H1 (cell line): ENCODE measurements at regions not wholly inside any gene's neighbourhood (a gene's known extent, or its start where the extent isn't known, plus 50 kb on each side); places are given as distances from the start of the nearest gene placed in this dataset.

Source experiments
- CTCF ChIA-PET: fragments of 300-600 bp; sonication (Branson Sonifier 250); formaldehyde crosslinking; loops from one replicate; lab custom pipeline; 2021; ENCODE audit not compliant: partially characterized antibody; lab: Charles Lee
- POLR2A ChIA-PET: fragments of 300-600 bp; sonication (Branson Sonifier 250); formaldehyde crosslinking; loops from one replicate; lab custom pipeline; 2021; ENCODE audit warnings: inconsistent platforms; ENCODE audit not compliant: partially characterized antibody; lab: Charles Lee
- DNase-seq, 2 experiments: peaks; one replicate each; pipeline versions ENCODE4 v3.0.0 to v3.0.0-alpha.2; 2010 to 2022; ENCODE audit warnings: low spot score in 2 of 2, low read depth in 1 of 2, mixed read lengths in 1 of 2
- FAIRE-seq: peaks from 2 replicates; lab custom pipeline; 2011; peaks lifted over from hg19 to GRCh38; lab: Jason Lieb, UNC
- H2AFZ ChIP-seq: 2 replicates; pipeline ENCODE4 v1.8.1; 2012; ENCODE audit warnings: low read length, inconsistent platforms
- H2AK5ac ChIP-seq: 2 replicates; pipeline ENCODE4 v1.6.1; 2013; ENCODE audit warnings: low read depth, low read length
- H2BK120ac ChIP-seq: replicated peaks from 2 replicates; pipeline ENCODE3; 2013; ENCODE audit warnings: low read depth, low read length, inconsistent platforms
- H2BK12ac ChIP-seq: 2 replicates; pipeline ENCODE4 v1.6.1; 2013; ENCODE audit warnings: low read depth, low read length
- H2BK15ac ChIP-seq: 2 replicates; pipeline ENCODE4 v1.6.1; 2013; ENCODE audit warnings: low read length
- H2BK20ac ChIP-seq: 2 replicates; pipeline ENCODE4 v1.6.1; 2013; ENCODE audit warnings: low read length
- H2BK5ac ChIP-seq: 2 replicates; pipeline ENCODE4 v1.6.1; 2013; ENCODE audit warnings: low read depth, low read length
- H3K14ac ChIP-seq: 2 replicates; pipeline ENCODE4 v1.6.1; 2013; ENCODE audit warnings: inconsistent platforms; ENCODE audit not compliant: insufficient read length
- H3K18ac ChIP-seq: 2 replicates; pipeline ENCODE4 v1.6.1; 2013; ENCODE audit warnings: low read length; ENCODE audit errors: extremely low read depth
- H3K23ac ChIP-seq: 2 replicates; pipeline ENCODE4 v1.6.1; 2013; ENCODE audit warnings: inconsistent platforms; ENCODE audit not compliant: insufficient read length
- H3K23me2 ChIP-seq: 2 replicates; pipeline ENCODE4 v1.6.1; 2013; ENCODE audit warnings: low read depth, low read length
- H3K27ac ChIP-seq: 2 replicates; pipeline ENCODE4 v1.6.1; 2011; ENCODE audit warnings: low read depth, low read length, inconsistent platforms
- H3K27me3 ChIP-seq, 4 experiments: replicated peaks in 1 of 4; 1 replicate in 1 of 4; 2 replicates in 3 of 4; pipeline versions ENCODE4 v1.6.1 to v1.8.1; 2011 to 2013; ENCODE audit warnings: low read length in 3 of 4, mild to moderate bottlenecking in 3 of 4, inconsistent platforms in 2 of 4, mixed read lengths in 2 of 4, moderate library complexity in 1 of 4; ENCODE audit not compliant: control insufficient read depth in 3 of 4, insufficient read depth in 3 of 4; ENCODE audit errors: extremely low read depth in 1 of 4
- H3K36me3 ChIP-seq, 4 experiments: 2 replicates each; pipeline versions ENCODE4 v1.6.1 to v1.8.1; 2011 to 2013; ENCODE audit warnings: mild to moderate bottlenecking in 4 of 4, low read length in 3 of 4, moderate library complexity in 2 of 4, control low read depth in 1 of 4, inconsistent platforms in 1 of 4; ENCODE audit not compliant: insufficient read depth in 4 of 4, control insufficient read depth in 2 of 4
- H3K4ac ChIP-seq: replicated peaks from 2 replicates; pipeline ENCODE3; 2013; ENCODE audit warnings: low read length, low read depth, mixed read lengths, inconsistent platforms; ENCODE audit not compliant: insufficient read length
- H3K4me1 ChIP-seq, 4 experiments: replicated peaks in 1 of 4; 1 replicate in 1 of 4; 2 replicates in 3 of 4; pipeline versions ENCODE4 v1.6.1 to v1.8.1; 2011 to 2013; ENCODE audit warnings: low read length in 3 of 4, inconsistent platforms in 2 of 4, mixed read lengths in 1 of 4; ENCODE audit not compliant: insufficient read depth in 4 of 4, control insufficient read depth in 3 of 4
- H3K4me2 ChIP-seq, 2 experiments: 2 replicates each; pipeline versions ENCODE4 v1.6.1 to v1.8.1; 2011 to 2013; ENCODE audit warnings: low read depth in 2 of 2, low read length in 2 of 2, control low read depth in 1 of 2, inconsistent platforms in 1 of 2, mild to moderate bottlenecking in 1 of 2; ENCODE audit not compliant: insufficient read depth in 1 of 2
- H3K4me3 ChIP-seq, 4 experiments: fragments of 200-600, 300-600 bp in 1 of 4; sonication (generic), shearing (Covaris generic), sonication (Bioruptor Twin) in 1 of 4; 2 replicates each; pipeline versions ENCODE4 v1.5.1 to v1.8.1; 2011 to 2016; ENCODE audit warnings: low read length in 4 of 4, low read depth in 3 of 4, control low read depth in 2 of 4, inconsistent platforms in 2 of 4, mild to moderate bottlenecking in 2 of 4, mixed read lengths in 1 of 4, moderate library complexity in 1 of 4; ENCODE audit not compliant: insufficient read depth in 2 of 4; ENCODE audit errors: extremely low read depth in 1 of 4
- H3K56ac ChIP-seq: replicated peaks from 2 replicates; pipeline ENCODE3; 2013; ENCODE audit warnings: low read depth, mild to moderate bottlenecking, mixed read lengths, low read length, inconsistent platforms; ENCODE audit not compliant: insufficient read length
- H3K79me1 ChIP-seq: 2 replicates; pipeline ENCODE4 v1.6.1; 2013; ENCODE audit warnings: low read depth, low read length, control low read depth
- H3K79me2 ChIP-seq, 2 experiments: 2 replicates each; pipeline versions ENCODE4 v1.6.1 to v1.8.1; 2012 to 2013; ENCODE audit warnings: low read length in 2 of 2, mild to moderate bottlenecking in 2 of 2, inconsistent platforms in 1 of 2; ENCODE audit not compliant: insufficient read depth in 2 of 2, control insufficient read depth in 1 of 2
- H3K9ac ChIP-seq, 4 experiments: replicated peaks in 1 of 4; 1 replicate in 1 of 4; 2 replicates in 3 of 4; pipeline versions ENCODE4 v1.6.1 to v1.8.1; 2011 to 2013; ENCODE audit warnings: low read depth in 3 of 4, low read length in 3 of 4, control low read depth in 2 of 4, mild to moderate bottlenecking in 2 of 4, moderate library complexity in 2 of 4, inconsistent platforms in 1 of 4; ENCODE audit errors: extremely low read depth in 1 of 4
- H3K9me3 ChIP-seq, 2 experiments: 2 replicates each; pipeline versions ENCODE4 v1.6.1 to v1.8.1; 2012 to 2013; ENCODE audit warnings: mild to moderate bottlenecking in 2 of 2, moderate library complexity in 2 of 2, control low read depth in 1 of 2, inconsistent platforms in 1 of 2, low read depth in 1 of 2, low read length in 1 of 2, mixed read lengths in 1 of 2; ENCODE audit not compliant: insufficient read depth in 2 of 2
- H4K20me1 ChIP-seq, 2 experiments: replicated peaks in 1 of 2; 2 replicates each; pipeline versions ENCODE3 to v1.8.1; 2011 to 2013; ENCODE audit warnings: inconsistent platforms in 2 of 2, low read length in 2 of 2, mild to moderate bottlenecking in 1 of 2; ENCODE audit not compliant: insufficient read depth in 2 of 2, control insufficient read depth in 1 of 2
- H4K5ac ChIP-seq: 2 replicates; pipeline ENCODE4 v1.6.1; 2013; ENCODE audit warnings: low read length, low read depth, mixed read lengths, inconsistent platforms; ENCODE audit not compliant: insufficient read length
- H4K8ac ChIP-seq: 2 replicates; pipeline ENCODE4 v1.8.0; 2013; ENCODE audit warnings: mild to moderate bottlenecking, moderate library complexity, low read length, inconsistent platforms; ENCODE audit not compliant: insufficient read depth; ENCODE audit errors: extremely low read depth
- H4K91ac ChIP-seq: replicated peaks from 2 replicates; pipeline ENCODE3; 2013; ENCODE audit warnings: low read length, mixed read lengths, inconsistent platforms; ENCODE audit not compliant: insufficient read length
- ASH2L ChIP-seq: fragments of 200-600, 300-600 bp; sonication (generic); IDR thresholded peaks from one replicate; pipeline ENCODE4 v1.7.1; 2017; ENCODE audit warnings: low read length
- CHD1 ChIP-seq: IDR thresholded peaks from 2 replicates; pipeline ENCODE4 v1.6.1; 2012; ENCODE audit warnings: low read depth, low read length, improper control_type of control experiment
- GABPA ChIP-seq: IDR thresholded peaks from 2 replicates; pipeline ENCODE4 v1.6.1; 2011; ENCODE audit warnings: mild to moderate bottlenecking, low read length, moderate library complexity, borderline replicate concordance; ENCODE audit not compliant: insufficient read depth
- JUN ChIP-seq: IDR thresholded peaks from 2 replicates; pipeline ENCODE4 v1.6.1; 2011; ENCODE audit warnings: low read depth, mild to moderate bottlenecking, improper control_type of control experiment, low read length
- JUND ChIP-seq: IDR thresholded peaks from 2 replicates; pipeline ENCODE4 v1.6.1; 2011; ENCODE audit warnings: mild to moderate bottlenecking, improper control_type of control experiment, low read length
- KDM4A ChIP-seq: IDR thresholded peaks from one replicate; pipeline ENCODE4 v1.7.1; 2012; ENCODE audit warnings: low read depth, mild to moderate bottlenecking, moderate library complexity, low read length, inconsistent platforms; ENCODE audit not compliant: severe bottlenecking
- RBBP5 ChIP-seq: IDR thresholded peaks from 2 replicates; pipeline ENCODE4 v1.7.1; 2012; ENCODE audit warnings: low read depth, mild to moderate bottlenecking, inconsistent platforms, low read length, moderate library complexity, borderline replicate concordance
- RFX5 ChIP-seq: IDR thresholded peaks from 2 replicates; pipeline ENCODE4 v1.6.1; 2011; ENCODE audit warnings: low read depth, low read length, improper control_type of control experiment, borderline replicate concordance
- RXRA ChIP-seq: IDR thresholded peaks from 2 replicates; pipeline ENCODE4 v1.6.1; 2011; ENCODE audit warnings: low read depth, mild to moderate bottlenecking, low read length, moderate library complexity; ENCODE audit not compliant: insufficient read depth
- SP1 ChIP-seq: IDR thresholded peaks from 2 replicates; pipeline ENCODE4 v1.6.1; 2011; ENCODE audit warnings: low read depth, low read length
- SP4 ChIP-seq: IDR thresholded peaks from 2 replicates; pipeline ENCODE4 v1.6.1; 2012; ENCODE audit warnings: low read length, inconsistent platforms
- TEAD4 ChIP-seq: IDR thresholded peaks from 2 replicates; pipeline ENCODE4 v1.6.1; 2012; ENCODE audit warnings: low read depth, low read length, inconsistent platforms, mixed read lengths
- TF ChIP-seq, protein P1 (sequence below): IDR thresholded peaks from 2 replicates; pipeline ENCODE4 v1.6.1; 2011; ENCODE audit warnings: low read length, improper control_type of control experiment
- TF ChIP-seq, protein P2 (sequence below): IDR thresholded peaks from 2 replicates; pipeline ENCODE4 v1.6.1; 2011; ENCODE audit warnings: low read depth, mild to moderate bottlenecking, low read length; ENCODE audit not compliant: insufficient read depth

GRCh38 chr7:12031638-12032037 is 179.5 kb upstream of the TMEM106B start:
- no peak overlapping the region for H2BK120ac ChIP-seq
- no peak overlapping the region for H2AK5ac ChIP-seq
- H3K27me3 ChIP-seq = no peaks in the 10 kb centered on the region
- no peak overlapping the region for H4K5ac ChIP-seq
- H3K27ac ChIP-seq = no peak overlapping the region
- H3K36me3 ChIP-seq = no peaks in the 10 kb centered on the region
- no peak overlapping the region for H2BK20ac ChIP-seq
- DNase-seq (no peak), FAIRE-seq (no peak)
- H3K4me1 ChIP-seq = peaks cover 0 to 3% (median 0%) of the 10 kb centered on the region in 4 experiments; a peak in 1 of 7 replicates
- no peak overlapping the region for H2AFZ ChIP-seq
- no peak overlapping the region for H3K4ac ChIP-seq
- no peak overlapping the region for H2BK12ac ChIP-seq
- no peaks in the 10 kb centered on the region for H3K9me3 ChIP-seq
- no peak overlapping the region for H2BK15ac ChIP-seq
- no peak overlapping the region for H3K18ac ChIP-seq
- ChIA-PET POLR2A (no interaction called here), CTCF (no interaction called here)
- H3K9ac ChIP-seq = no peak overlapping the region
- H3K4me3 ChIP-seq = no peak overlapping the region
- H4K91ac ChIP-seq = no peak overlapping the region
- TF ChIP-seq, protein P1, sequence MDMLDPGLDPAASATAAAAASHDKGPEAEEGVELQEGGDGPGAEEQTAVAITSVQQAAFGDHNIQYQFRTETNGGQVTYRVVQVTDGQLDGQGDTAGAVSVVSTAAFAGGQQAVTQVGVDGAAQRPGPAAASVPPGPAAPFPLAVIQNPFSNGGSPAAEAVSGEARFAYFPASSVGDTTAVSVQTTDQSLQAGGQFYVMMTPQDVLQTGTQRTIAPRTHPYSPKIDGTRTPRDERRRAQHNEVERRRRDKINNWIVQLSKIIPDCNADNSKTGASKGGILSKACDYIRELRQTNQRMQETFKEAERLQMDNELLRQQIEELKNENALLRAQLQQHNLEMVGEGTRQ = peak; percentile 41
- TF ChIP-seq JUN (peak; percentile 92), GABPA (no peak), ASH2L (peak; percentile 43), CHD1 (no peak), TEAD4 (0 out of 2 replicates have a peak, but pooled peaks have one; percentile 30), SP1 (peak; percentile 55; the same call in 1 of the 2 replicates), RFX5 (no peak), KDM4A (no peak), JUND (peak; percentile 95), RXRA (no peak), RBBP5 (no peak), SP4 (no peak)
- TF ChIP-seq, protein P2, sequence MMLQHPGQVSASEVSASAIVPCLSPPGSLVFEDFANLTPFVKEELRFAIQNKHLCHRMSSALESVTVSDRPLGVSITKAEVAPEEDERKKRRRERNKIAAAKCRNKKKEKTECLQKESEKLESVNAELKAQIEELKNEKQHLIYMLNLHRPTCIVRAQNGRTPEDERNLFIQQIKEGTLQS = no peak
- H3K79me1 ChIP-seq = no peaks in the 10 kb centered on the region
- H2BK5ac ChIP-seq = no peak overlapping the region
- H3K4me2 ChIP-seq = no peak overlapping the region
- H3K23me2 ChIP-seq = no peaks in the 10 kb centered on the region
- no peak overlapping the region for H4K8ac ChIP-seq
- H3K23ac ChIP-seq = no peak overlapping the region
- H4K20me1 ChIP-seq = no peaks in the 10 kb centered on the region
- no peaks in the 10 kb centered on the region for H3K79me2 ChIP-seq
- H3K14ac ChIP-seq = no peak overlapping the region
- H3K56ac ChIP-seq = no peak overlapping the region
